ENCODE measurements at regions not wholly inside any gene's neighbourhood (a gene's known extent, or its start where the extent isn't known, plus 50 kb on each side); places are given as distances from the start of the nearest gene placed in this dataset.
A peak's percentile ranks its signal among the peaks of the same experiment; 100 is the strongest.

GRCh38 chr11:129266536-129266935, 74.4 kb upstream of the ARHGAP32 start:
- no peak for TF ChIP-seq YY1 (IDR thresholded peaks at IDR 0.05; ENCODE audit: low read depth)
- TF ChIP-seq CREB1 (IDR thresholded peaks at IDR 0.05; ENCODE audit: low read depth): no peak
- TF ChIP-seq TEAD4 (IDR thresholded peaks at IDR 0.05): no peak

GRCh38 chr11:129265125-129265788, 73.1 kb upstream of the ARHGAP32 start:
- TF ChIP-seq CREB1 (IDR thresholded peaks at IDR 0.05; ENCODE audit: low read depth) (no peak), REST (IDR thresholded peaks at IDR 0.05; ENCODE audit: low read depth) (no peak), USF1 (IDR thresholded peaks at IDR 0.05) (no peak), TCF12 (IDR thresholded peaks at IDR 0.05; ENCODE audit: low read depth) (no peak), EP300 (IDR thresholded peaks at IDR 0.05; ENCODE audit: borderline replicate concordance) (no peak), TEAD4 (IDR thresholded peaks at IDR 0.05) (no peak), YY1 (IDR thresholded peaks at IDR 0.05; ENCODE audit: low read depth) (no peak), TAF1 (IDR thresholded peaks at IDR 0.05; ENCODE audit: low read depth) (no peak), MAX (IDR thresholded peaks at IDR 0.05) (no peak), ZBTB7A (IDR thresholded peaks at IDR 0.05; ENCODE audit: low read depth) (no peak), FOXM1 (IDR thresholded peaks at IDR 0.05; ENCODE audit: borderline replicate concordance, low read depth) (no peak), EGR1 (IDR thresholded peaks at IDR 0.05) (no peak), CEBPB (IDR thresholded peaks at IDR 0.05) (no peak), RAD21 (IDR thresholded peaks at IDR 0.05; ENCODE audit: low read depth) (no peak)

- TF ChIP-seq TCF12 (IDR thresholded peaks at IDR 0.05; ENCODE audit: low read depth) (no peak), YY1 (IDR thresholded peaks at IDR 0.05; ENCODE audit: low read depth) (no peak), MAX (IDR thresholded peaks at IDR 0.05) (no peak), ZBTB7A (IDR thresholded peaks at IDR 0.05; ENCODE audit: low read depth) (no peak), TEAD4 (IDR thresholded peaks at IDR 0.05) (no peak), FOXM1 (IDR thresholded peaks at IDR 0.05; ENCODE audit: borderline replicate concordance, low read depth) (no peak), CEBPB (IDR thresholded peaks at IDR 0.05) (0 out of 2 replicates have a peak, but pooled peaks have one; percentile 9), NFIC (IDR thresholded peaks at IDR 0.05) (no peak)
These were observed 72.0 kb upstream of the ARHGAP32 start for GRCh38 chr11:129264114-129264513.

- TF ChIP-seq REST (IDR thresholded peaks at IDR 0.05; ENCODE audit: low read depth) (no peak), NFIC (IDR thresholded peaks at IDR 0.05) (no peak), YY1 (IDR thresholded peaks at IDR 0.05; ENCODE audit: low read depth) (no peak), FOXM1 (IDR thresholded peaks at IDR 0.05; ENCODE audit: borderline replicate concordance, low read depth) (no peak), EP300 (IDR thresholded peaks at IDR 0.05; ENCODE audit: borderline replicate concordance) (no peak), TEAD4 (IDR thresholded peaks at IDR 0.05) (no peak), TAF1 (IDR thresholded peaks at IDR 0.05; ENCODE audit: low read depth) (no peak), USF1 (IDR thresholded peaks at IDR 0.05) (no peak), RAD21 (IDR thresholded peaks at IDR 0.05; ENCODE audit: low read depth) (no peak), MAX (IDR thresholded peaks at IDR 0.05) (no peak), CEBPB (IDR thresholded peaks at IDR 0.05) (no peak), CREB1 (IDR thresholded peaks at IDR 0.05; ENCODE audit: low read depth) (no peak), TCF12 (IDR thresholded peaks at IDR 0.05; ENCODE audit: low read depth) (no peak), ZBTB7A (IDR thresholded peaks at IDR 0.05; ENCODE audit: low read depth) (no peak), EGR1 (IDR thresholded peaks at IDR 0.05) (no peak)
These were observed 68.6 kb upstream of the ARHGAP32 start for GRCh38 chr11:129260750-129261149.

- TF ChIP-seq TEAD4 (IDR thresholded peaks at IDR 0.05) (no peak), TAF1 (IDR thresholded peaks at IDR 0.05; ENCODE audit: low read depth) (no peak), USF1 (IDR thresholded peaks at IDR 0.05) (no peak), FOXM1 (IDR thresholded peaks at IDR 0.05; ENCODE audit: borderline replicate concordance, low read depth) (no peak), EP300 (IDR thresholded peaks at IDR 0.05; ENCODE audit: borderline replicate concordance) (no peak), ZBTB7A (IDR thresholded peaks at IDR 0.05; ENCODE audit: low read depth) (no peak), EGR1 (IDR thresholded peaks at IDR 0.05) (no peak), CEBPB (IDR thresholded peaks at IDR 0.05) (no peak)
These were observed 67.8 kb upstream of the ARHGAP32 start for GRCh38 chr11:129259931-129260348.
